H9 (cell line): ENCODE measurements at regions not wholly inside any gene's neighbourhood (a gene's known extent, or its start where the extent isn't known, plus 50 kb on each side); places are given as distances from the start of the nearest gene placed in this dataset.

Experiments used
- DNase-seq: peaks from one replicate; pipeline ENCODE4 v3.0.0-alpha.2; 2017
- H2AFZ ChIP-seq: one replicate; pipeline ENCODE4 v1.6.1; 2013; ENCODE audit warnings: mild to moderate bottlenecking, low read length, control low read depth, moderate library complexity
- H2AK5ac ChIP-seq: 2 replicates; pipeline ENCODE4 v1.6.1; 2013; ENCODE audit warnings: low read length, control low read depth, mixed read lengths; ENCODE audit not compliant: insufficient read length
- H2BK120ac ChIP-seq: one replicate; pipeline ENCODE4 v1.6.1; 2013; ENCODE audit warnings: low read depth, mild to moderate bottlenecking, low read length, control low read depth, inconsistent platforms; ENCODE audit not compliant: poor library complexity, severe bottlenecking
- H2BK12ac ChIP-seq: 2 replicates; pipeline ENCODE4 v1.6.1; 2013; ENCODE audit warnings: low read length, control low read depth, mixed read lengths, low read depth; ENCODE audit not compliant: insufficient read length
- H2BK15ac ChIP-seq: 2 replicates; pipeline ENCODE4 v1.6.1; 2013; ENCODE audit warnings: low read depth, low read length, control low read depth
- H2BK20ac ChIP-seq: one replicate; pipeline ENCODE4 v1.6.1; 2013; ENCODE audit warnings: low read depth, mild to moderate bottlenecking, low read length, control low read depth, inconsistent platforms; ENCODE audit not compliant: poor library complexity, severe bottlenecking
- H2BK5ac ChIP-seq: 2 replicates; pipeline ENCODE4 v1.6.1; 2013; ENCODE audit warnings: low read length, control low read depth, mixed read lengths; ENCODE audit not compliant: insufficient read length
- H3K14ac ChIP-seq: 2 replicates; pipeline ENCODE4 v1.6.1; 2013; ENCODE audit warnings: low read length, control low read depth; ENCODE audit not compliant: insufficient read depth
- H3K18ac ChIP-seq: 2 replicates; pipeline ENCODE4 v1.6.1; 2013; ENCODE audit warnings: low read depth, mild to moderate bottlenecking, mixed read lengths, low read length, control low read depth; ENCODE audit not compliant: insufficient read length
- H3K23ac ChIP-seq: 2 replicates; pipeline ENCODE4 v1.6.1; 2013; ENCODE audit warnings: low read length, control low read depth, mixed read lengths, low read depth; ENCODE audit not compliant: insufficient read length
- H3K23me2 ChIP-seq: 2 replicates; pipeline ENCODE4 v1.6.1; 2013; ENCODE audit warnings: low read depth, mild to moderate bottlenecking, mixed read lengths, low read length, control low read depth; ENCODE audit not compliant: insufficient read length, poor library complexity, severe bottlenecking
- H3K27ac ChIP-seq: 2 replicates; pipeline ENCODE4 v1.5.1; 2013; ENCODE audit warnings: low read length, control low read depth, mixed read lengths, low read depth; ENCODE audit not compliant: insufficient read length
- H3K27me3 ChIP-seq: 2 replicates; pipeline ENCODE4 v1.6.1; 2013; ENCODE audit warnings: low read length, control low read depth, inconsistent platforms; ENCODE audit not compliant: insufficient read depth
- H3K4ac ChIP-seq: 2 replicates; pipeline ENCODE4 v1.6.1; 2013; ENCODE audit warnings: low read depth, mild to moderate bottlenecking, control low read depth, inconsistent platforms, low read length, moderate library complexity
- H3K4me1 ChIP-seq: 2 replicates; pipeline ENCODE4 v1.6.1; 2013; ENCODE audit warnings: low read length, control low read depth, inconsistent platforms; ENCODE audit not compliant: insufficient read depth
- H3K4me2 ChIP-seq: 2 replicates; pipeline ENCODE4 v1.6.1; 2013; ENCODE audit warnings: low read length, control low read depth, mixed read lengths; ENCODE audit not compliant: insufficient read length, insufficient read depth
- H3K56ac ChIP-seq: 2 replicates; pipeline ENCODE4 v1.6.1; 2013; ENCODE audit warnings: low read depth, mild to moderate bottlenecking, mixed read lengths, low read length, control low read depth; ENCODE audit not compliant: insufficient read length
- H3K79me1 ChIP-seq: 2 replicates; pipeline ENCODE4 v1.6.1; 2013; ENCODE audit warnings: low read depth, mild to moderate bottlenecking, moderate library complexity, low read length, control low read depth, inconsistent platforms; ENCODE audit not compliant: insufficient read depth, poor library complexity, severe bottlenecking
- H3K79me2 ChIP-seq: 2 replicates; pipeline ENCODE4 v1.6.1; 2013; ENCODE audit warnings: low read length, control low read depth, inconsistent platforms; ENCODE audit not compliant: insufficient read depth
- H3K9ac ChIP-seq: 2 replicates; pipeline ENCODE4 v1.6.1; 2013; ENCODE audit warnings: low read length, control low read depth, mixed read lengths; ENCODE audit not compliant: insufficient read length; ENCODE audit errors: extremely low read depth
- H3K9me3 ChIP-seq: one replicate; pipeline ENCODE4 v1.6.1; 2013; ENCODE audit warnings: low read depth, low read length, inconsistent platforms; ENCODE audit not compliant: control insufficient read depth
- H3T11ph ChIP-seq: one replicate; pipeline ENCODE4 v1.6.1; 2013; ENCODE audit warnings: mild to moderate bottlenecking, low read length, control low read depth, inconsistent platforms
- H4K20me1 ChIP-seq: one replicate; pipeline ENCODE4 v1.6.1; 2013; ENCODE audit not compliant: control insufficient read depth, insufficient read length, insufficient read depth
- H4K5ac ChIP-seq: 2 replicates; pipeline ENCODE4 v1.6.1; 2013; ENCODE audit warnings: low read depth, mild to moderate bottlenecking, mixed read lengths, low read length, control low read depth; ENCODE audit not compliant: insufficient read length
- H4K8ac ChIP-seq: replicated peaks from 2 replicates; pipeline ENCODE4 v1.6.1; 2013; ENCODE audit warnings: low read length, control low read depth, mixed read lengths, low read depth; ENCODE audit not compliant: insufficient read length
- H4K91ac ChIP-seq: 2 replicates; pipeline ENCODE4 v1.6.1; 2013; ENCODE audit warnings: low read depth, mild to moderate bottlenecking, moderate library complexity, mixed read lengths, low read length, control low read depth; ENCODE audit not compliant: insufficient read length
- H3K27ac Mint-ChIP-seq, 3 experiments: 2 replicates in 2 of 3; 3 replicates in 1 of 3; pipeline ENCODE4 v1.8.0; 2020 to 2021; ENCODE audit warnings: mixed read lengths in 3 of 3, mild to moderate bottlenecking in 1 of 3, moderate library complexity in 1 of 3
- H3K27me3 Mint-ChIP-seq: 2 replicates; pipeline ENCODE4 v1.8.0; 2021; ENCODE audit warnings: low read depth, mild to moderate bottlenecking, moderate library complexity, mixed read lengths
- H3K36me3 Mint-ChIP-seq, 3 experiments: 2 replicates in 2 of 3; 3 replicates in 1 of 3; pipeline ENCODE4 v1.8.0; 2020 to 2021; ENCODE audit warnings: low read depth in 3 of 3, mixed read lengths in 3 of 3; ENCODE audit not compliant: insufficient read depth in 1 of 3
- H3K4me1 Mint-ChIP-seq, 2 experiments: 2 replicates each; pipeline ENCODE4 v1.8.0; 2020; ENCODE audit warnings: mixed read lengths in 2 of 2
- H3K4me3 Mint-ChIP-seq, 2 experiments: 2 replicates in 1 of 2; 3 replicates in 1 of 2; pipeline ENCODE4 v1.8.0; 2020 to 2021; ENCODE audit warnings: mild to moderate bottlenecking in 2 of 2, mixed read lengths in 2 of 2, moderate library complexity in 1 of 2
- H3K9me3 Mint-ChIP-seq, 2 experiments: 2 replicates in 1 of 2; 3 replicates in 1 of 2; pipeline ENCODE4 v1.8.0; 2020; ENCODE audit warnings: mild to moderate bottlenecking in 2 of 2, mixed read lengths in 2 of 2, moderate library complexity in 1 of 2
- CTCF ChIP-seq: fragments of 200-600 bp; sonication (generic); conservative IDR thresholded peaks from 3 replicates; pipeline ENCODE4 v1.8.0; 2021; ENCODE audit warnings: antibody characterized with exemption, mild to moderate bottlenecking
- WGBS: extraction: QIAGEN DNeasy Blood & Tissue Kit; methylation state at CpG from one replicate; pipeline ENCODE4 v1.1.7; 2013; ENCODE audit warnings: missing lambda C conversion rate, low lambda C conversion rate, mixed read lengths; ENCODE audit not compliant: insufficient read length; ENCODE audit errors: extremely low coverage; 5-methylcytosine and 5-hydroxymethylcytosine counted together

- no peak overlapping the region for H2BK12ac ChIP-seq
- TF ChIP-seq CTCF = no peak
- peaks cover 15% of the 10 kb centered on the region for H3K27me3 Mint-ChIP-seq
These were observed 201.2 kb downstream of the RPLP1 start for GRCh38 chr15:69653846-69654245.

More at GRCh38 chr15:69653846-69654245, 201.2 kb downstream of the RPLP1 start:
- H3K9me3 ChIP-seq = no peaks in the 10 kb centered on the region
- H2BK15ac ChIP-seq = no peak overlapping the region
- H4K5ac ChIP-seq = no peak overlapping the region
- H2BK120ac ChIP-seq = no peak overlapping the region
- H3K9ac ChIP-seq = no peak overlapping the region
- DNase-seq = peak; percentile 8
- H3K79me1 ChIP-seq = no peaks in the 10 kb centered on the region
- no peak overlapping the region for H2AFZ ChIP-seq
- H4K20me1 ChIP-seq = no peaks in the 10 kb centered on the region
- no peak overlapping the region for H2BK20ac ChIP-seq
- no CpG with 5 or more reads among the region's 2 CpGs for WGBS
- no peaks in the 10 kb centered on the region for H3K79me2 ChIP-seq
- H4K8ac ChIP-seq = no peak overlapping the region
- no peak overlapping the region for H3K4ac ChIP-seq
- no peak overlapping the region for H3K14ac ChIP-seq
- H3K4me2 ChIP-seq = no peak overlapping the region
- no peaks in the 10 kb centered on the region for H3K27me3 ChIP-seq
- Mint-ChIP-seq H3K27ac (no peak overlapping the region), H3K4me3 (no peak overlapping the region), H3K36me3 (no peaks in the 10 kb centered on the region), H3K9me3 (no peaks in the 10 kb centered on the region; a peak in 1 of 5 replicates), H3K4me1 (peaks cover 13 to 16% of the 10 kb centered on the region in 2 experiments)
- H3K23me2 ChIP-seq = no peaks in the 10 kb centered on the region
- H3K23ac ChIP-seq = no peak overlapping the region
- H2AK5ac ChIP-seq = no peak overlapping the region
- H3K4me1 ChIP-seq = peaks cover 6% of the 10 kb centered on the region; the same call in 1 of the 2 replicates
- H3T11ph ChIP-seq = no peak overlapping the region
- H3K56ac ChIP-seq = no peak overlapping the region
- H3K27ac ChIP-seq = no peak overlapping the region
- no peak overlapping the region for H2BK5ac ChIP-seq
- H4K91ac ChIP-seq = no peak overlapping the region
- no peak overlapping the region for H3K18ac ChIP-seq
